SK-N-SH treated with all-trans-retinoic acid at 6 μM for 48 hours (cell line): ENCODE measurements at regions not wholly inside any gene's neighbourhood (a gene's known extent, or its start where the extent isn't known, plus 50 kb on each side); places are given as distances from the start of the nearest gene placed in this dataset.

Experiments
- ATAC-seq: fragments of 200-7000 bp; cut with Tn5 transposase; 3 replicates; pipeline ENCODE4 v1.9.1; 2020; ENCODE audit warnings: mild to moderate bottlenecking, moderate library complexity
- ARNTL ChIP-seq: fragments of 450-650 bp; formaldehyde crosslinking; IDR thresholded peaks from 2 replicates; pipeline ENCODE4 v1.5.0; 2020; ENCODE audit warnings: low read depth, mild to moderate bottlenecking, moderate library complexity, borderline replicate concordance
- BACH2 ChIP-seq: fragments of 250-450 bp; sonication (Bioruptor Pico); IDR thresholded peaks from 2 replicates; pipeline ENCODE4 v1.9.0; 2021; ENCODE audit warnings: mild to moderate bottlenecking, borderline replicate concordance
- CREB5 ChIP-seq: fragments of 250-450 bp; sonication (Bioruptor Pico); IDR thresholded peaks from 2 replicates; pipeline ENCODE4 v1.5.1; 2020; ENCODE audit warnings: low read depth, mild to moderate bottlenecking, moderate library complexity
- CSDC2 ChIP-seq: fragments of 250-450 bp; sonication (Bioruptor Pico); IDR thresholded peaks from 2 replicates; pipeline ENCODE4 v1.5.0; 2020; ENCODE audit warnings: mild to moderate bottlenecking, moderate library complexity
- ESRRG ChIP-seq: fragments of 250-450 bp; sonication (Bioruptor Pico); IDR thresholded peaks from 2 replicates; pipeline ENCODE4 v1.6.1; 2021; ENCODE audit warnings: mild to moderate bottlenecking
- GLIS3 ChIP-seq: fragments of 250-450 bp; sonication (Bioruptor Pico); IDR thresholded peaks from 2 replicates; pipeline ENCODE4 v1.5.0; 2020; ENCODE audit warnings: mild to moderate bottlenecking, moderate library complexity
- ISL1 ChIP-seq: fragments of 250-450 bp; sonication (Bioruptor Pico); IDR thresholded peaks from 2 replicates; pipeline ENCODE4 v2.1.2; 2022; ENCODE audit warnings: mild to moderate bottlenecking, moderate library complexity
- PATZ1 ChIP-seq: fragments of 250-450 bp; sonication (Bioruptor Pico); IDR thresholded peaks from 2 replicates; pipeline ENCODE4 v1.8.0; 2020; ENCODE audit warnings: mild to moderate bottlenecking, moderate library complexity, borderline replicate concordance
- PPARA ChIP-seq: fragments of 250-450 bp; sonication (Bioruptor Pico); IDR thresholded peaks from 2 replicates; pipeline ENCODE4 v1.5.0; 2020; ENCODE audit warnings: mild to moderate bottlenecking, borderline replicate concordance
- RARB ChIP-seq: fragments of 250-450 bp; sonication (Bioruptor Pico); IDR thresholded peaks from 2 replicates; pipeline ENCODE4 v1.8.0; 2021; ENCODE audit warnings: mild to moderate bottlenecking, moderate library complexity
- TCF4 ChIP-seq: fragments of 250-450 bp; sonication (Bioruptor Pico); IDR thresholded peaks from 2 replicates; pipeline ENCODE4 v1.8.0; 2021; ENCODE audit warnings: mild to moderate bottlenecking, moderate library complexity, borderline replicate concordance
- ZFP3 ChIP-seq: fragments of 250-450 bp; sonication (Bioruptor Pico); IDR thresholded peaks from 2 replicates; pipeline ENCODE4 v1.5.0; 2020; ENCODE audit warnings: mild to moderate bottlenecking, moderate library complexity
- ZFP30 ChIP-seq: fragments of 450-650 bp; formaldehyde crosslinking; IDR thresholded peaks from 2 replicates; pipeline ENCODE4 v1.5.0; 2022; ENCODE audit warnings: mild to moderate bottlenecking, moderate library complexity
- ZNF565 ChIP-seq: fragments of 450-650 bp; formaldehyde crosslinking; conservative IDR thresholded peaks from 2 replicates; pipeline ENCODE4 v1.5.0; 2020; ENCODE audit warnings: low read depth, mild to moderate bottlenecking, moderate library complexity
- ZNF70 ChIP-seq: fragments of 450-650 bp; formaldehyde crosslinking; IDR thresholded peaks from 2 replicates; pipeline ENCODE4 v1.5.0; 2020; ENCODE audit warnings: mild to moderate bottlenecking, moderate library complexity
- ZNF8 ChIP-seq: fragments of 450-650 bp; formaldehyde crosslinking; IDR thresholded peaks from 2 replicates; pipeline ENCODE4 v1.5.0; 2020; ENCODE audit warnings: mild to moderate bottlenecking, moderate library complexity
- TF ChIP-seq, protein P1 (sequence below): fragments of 250-450 bp; sonication (Bioruptor Pico); IDR thresholded peaks from 2 replicates; pipeline ENCODE4 v1.8.0; 2021; ENCODE audit warnings: low read depth, mild to moderate bottlenecking, moderate library complexity, borderline replicate concordance
- TF ChIP-seq, protein P2 (sequence below): fragments of 250-450 bp; sonication (Bioruptor Pico); IDR thresholded peaks from 2 replicates; pipeline ENCODE4 v1.5.1; 2021; ENCODE audit warnings: mild to moderate bottlenecking, moderate library complexity

DNA sequence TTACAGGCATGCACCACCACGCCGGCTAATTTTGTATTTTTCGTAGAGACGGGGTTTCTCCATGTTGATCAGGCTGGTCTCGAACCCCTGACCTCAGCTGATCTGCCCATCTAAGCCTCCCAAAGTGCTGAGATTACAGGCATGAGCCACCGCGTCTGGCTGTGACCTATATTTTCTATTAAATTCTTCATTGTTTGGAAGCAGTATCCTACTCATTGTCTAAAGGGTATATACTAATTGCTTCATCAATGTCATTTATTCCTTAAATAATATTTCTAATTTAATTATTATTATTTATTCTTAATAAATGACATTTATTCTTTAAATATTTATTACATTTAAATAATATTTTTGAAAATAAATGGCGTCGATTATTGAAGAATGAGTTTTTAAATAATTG is 817.3 kb upstream of the API5 start (continued):
- no peak for TF ChIP-seq PATZ1 (CRISPR knock-in tag)
- no peak for TF ChIP-seq RARB (CRISPR knock-in tag)

DNA sequence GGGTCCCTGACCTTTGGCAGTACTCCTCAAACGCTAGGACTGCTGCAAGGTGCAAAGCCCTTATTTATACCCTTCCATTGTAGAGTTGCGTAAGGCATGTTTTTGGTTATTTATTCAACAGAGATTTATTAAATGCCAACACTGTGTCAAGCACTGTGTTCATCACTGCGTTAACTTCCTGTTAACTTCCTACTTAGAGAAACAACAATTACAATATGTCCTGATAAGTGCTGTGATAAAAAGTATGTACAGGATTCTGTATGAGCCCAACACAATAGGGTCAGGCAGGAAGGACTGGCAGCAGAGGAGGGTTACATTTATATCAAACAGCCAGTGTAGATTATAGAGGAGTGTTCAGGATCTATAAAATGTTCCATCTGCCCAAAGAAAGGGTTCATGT is 812.8 kb upstream of the API5 start:
- TF ChIP-seq ZNF70 (CRISPR knock-in tag), result no peak
- TF ChIP-seq GLIS3 (CRISPR knock-in tag), result no peak
- ATAC-seq, result no peak

DNA sequence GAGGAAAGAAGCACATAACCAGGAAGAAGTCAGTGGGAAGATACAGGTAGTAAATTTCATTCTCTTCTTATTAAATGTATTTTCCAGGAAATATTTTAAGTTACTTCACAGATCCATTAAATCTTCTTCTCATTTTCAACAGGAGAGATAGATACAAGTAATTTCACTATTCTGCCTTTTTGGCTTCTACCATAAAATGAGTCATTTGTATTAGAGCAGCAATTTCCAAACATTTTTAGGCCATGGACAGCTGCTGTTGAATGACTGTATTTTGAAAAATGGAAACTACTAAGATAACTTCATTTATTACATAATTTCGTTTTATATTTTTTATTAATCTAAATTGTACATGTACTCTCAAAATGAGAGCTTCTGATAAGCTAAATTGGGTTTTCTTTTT is 809.6 kb upstream of the API5 start:
- no peak for TF ChIP-seq CREB5 (CRISPR knock-in tag)
- TF ChIP-seq ZNF8, result no peak
- TF ChIP-seq TCF4 (CRISPR knock-in tag), result no peak
- no peak for TF ChIP-seq ZFP30 (CRISPR knock-in tag)
- no peak for TF ChIP-seq ESRRG (CRISPR knock-in tag)
- TF ChIP-seq PPARA (CRISPR knock-in tag), result no peak
- no peak for ATAC-seq

- TF ChIP-seq PATZ1 (CRISPR knock-in tag), result no peak
- no peak for TF ChIP-seq CREB5 (CRISPR knock-in tag)
- TF ChIP-seq TCF4 (CRISPR knock-in tag), result no peak
- TF ChIP-seq CSDC2 (CRISPR knock-in tag), result no peak
- TF ChIP-seq ARNTL (CRISPR knock-in tag), result no peak
- TF ChIP-seq, protein P1, sequence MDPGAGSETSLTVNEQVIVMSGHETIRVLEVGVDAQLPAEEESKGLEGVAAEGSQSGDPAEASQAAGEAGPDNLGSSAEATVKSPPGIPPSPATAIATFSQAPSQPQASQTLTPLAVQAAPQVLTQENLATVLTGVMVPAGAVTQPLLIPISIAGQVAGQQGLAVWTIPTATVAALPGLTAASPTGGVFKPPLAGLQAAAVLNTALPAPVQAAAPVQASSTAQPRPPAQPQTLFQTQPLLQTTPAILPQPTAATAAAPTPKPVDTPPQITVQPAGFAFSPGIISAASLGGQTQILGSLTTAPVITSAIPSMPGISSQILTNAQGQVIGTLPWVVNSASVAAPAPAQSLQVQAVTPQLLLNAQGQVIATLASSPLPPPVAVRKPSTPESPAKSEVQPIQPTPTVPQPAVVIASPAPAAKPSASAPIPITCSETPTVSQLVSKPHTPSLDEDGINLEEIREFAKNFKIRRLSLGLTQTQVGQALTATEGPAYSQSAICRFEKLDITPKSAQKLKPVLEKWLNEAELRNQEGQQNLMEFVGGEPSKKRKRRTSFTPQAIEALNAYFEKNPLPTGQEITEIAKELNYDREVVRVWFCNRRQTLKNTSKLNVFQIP (CRISPR knock-in tag), result no peak
- TF ChIP-seq ZNF70 (CRISPR knock-in tag), result no peak
- TF ChIP-seq ISL1, result no peak
- no peak for TF ChIP-seq ZFP3
- TF ChIP-seq BACH2 (CRISPR knock-in tag), result no peak
- TF ChIP-seq, protein P2, sequence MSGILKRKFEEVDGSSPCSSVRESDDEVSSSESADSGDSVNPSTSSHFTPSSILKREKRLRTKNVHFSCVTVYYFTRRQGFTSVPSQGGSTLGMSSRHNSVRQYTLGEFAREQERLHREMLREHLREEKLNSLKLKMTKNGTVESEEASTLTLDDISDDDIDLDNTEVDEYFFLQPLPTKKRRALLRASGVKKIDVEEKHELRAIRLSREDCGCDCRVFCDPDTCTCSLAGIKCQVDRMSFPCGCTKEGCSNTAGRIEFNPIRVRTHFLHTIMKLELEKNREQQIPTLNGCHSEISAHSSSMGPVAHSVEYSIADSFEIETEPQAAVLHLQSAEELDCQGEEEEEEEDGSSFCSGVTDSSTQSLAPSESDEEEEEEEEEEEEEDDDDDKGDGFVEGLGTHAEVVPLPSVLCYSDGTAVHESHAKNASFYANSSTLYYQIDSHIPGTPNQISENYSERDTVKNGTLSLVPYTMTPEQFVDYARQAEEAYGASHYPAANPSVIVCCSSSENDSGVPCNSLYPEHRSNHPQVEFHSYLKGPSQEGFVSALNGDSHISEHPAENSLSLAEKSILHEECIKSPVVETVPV, result no peak
- TF ChIP-seq ZNF565 (CRISPR knock-in tag), result no peak
- no peak for TF ChIP-seq RARB (CRISPR knock-in tag)
- TF ChIP-seq ESRRG (CRISPR knock-in tag), result no peak
- ATAC-seq, result no peak
These were observed 789.8 kb upstream of the API5 start for GRCh38 chr11:42521994-42522393.
